Sigmoid colon (tissue), 6 donors: ENCODE measurements at regions not wholly inside any gene's neighbourhood (a gene's known extent, or its start where the extent isn't known, plus 50 kb on each side); places are given as distances from the start of the nearest gene placed in this dataset.

ENCODE experiments used
- DNase-seq: peaks from one replicate; pipeline ENCODE4 v3.0.0-alpha.2; 2019
- H3K27ac ChIP-seq, 4 donors: fragments of 200-600 bp; sonication (generic); one replicate each; pipeline ENCODE4 v1.5.1; 2016 to 2019; ENCODE audit warnings: mild to moderate bottlenecking in 1 of 4
- H3K27me3 ChIP-seq, 3 donors: fragments of 200-600 bp; sonication (generic); one replicate each; pipeline ENCODE4 v1.5.1; 2019; ENCODE audit warnings: mild to moderate bottlenecking in 1 of 3
- H3K36me3 ChIP-seq, 4 donors: fragments of 200-600 bp; sonication (generic); one replicate each; pipeline ENCODE4 v1.5.1; 2016 to 2019
- H3K4me1 ChIP-seq, 4 donors: fragments of 200-600 bp; sonication (generic); one replicate each; pipeline ENCODE4 v1.5.1; 2017 to 2019
- H3K4me3 ChIP-seq, 4 donors: fragments of 200-600 bp; sonication (generic); one replicate each; pipeline ENCODE4 v1.5.1; 2017 to 2019; ENCODE audit warnings: mild to moderate bottlenecking in 2 of 4, moderate library complexity in 1 of 4
- H3K9me3 ChIP-seq, 4 donors: fragments of 200-600 bp in 3 of 4; sonication (generic) in 3 of 4; one replicate each; pipeline versions ENCODE4 v1.5.1 to v1.6.1; 2013 to 2019
- CTCF ChIP-seq, 4 experiments: fragments of 450-650 bp in 3 of 4; fragments of 200-600 bp in 1 of 4; IDR thresholded peaks; one replicate each; pipeline ENCODE4 v1.5.1; 2016 to 2019; ENCODE audit warnings: antibody characterized with exemption in 4 of 4, mild to moderate bottlenecking in 3 of 4, moderate library complexity in 2 of 4
- EP300 ChIP-seq, 4 donors: sonication (generic); formaldehyde crosslinking; IDR thresholded peaks; one replicate each; pipeline ENCODE4 v1.6.1; 2017; ENCODE audit warnings: antibody characterized with exemption in 4 of 4
- POLR2A ChIP-seq, 2 donors: fragments of 450-650 bp; IDR thresholded peaks; one replicate each; pipeline ENCODE4 v1.6.1; 2016; ENCODE audit warnings: antibody characterized with exemption in 2 of 2, mild to moderate bottlenecking in 2 of 2, moderate library complexity in 2 of 2
- POLR2AphosphoS5 ChIP-seq, 4 donors: sonication (generic); formaldehyde crosslinking; IDR thresholded peaks; one replicate each; pipeline ENCODE4 v1.6.1; 2017; ENCODE audit warnings: antibody characterized with exemption in 4 of 4
- WGBS, 2 donors: extraction: QIAGEN DNeasy Blood & Tissue Kit; methylation state at CpG; one replicate each; pipeline ENCODE4 v1.1.7; 2013; 5-methylcytosine and 5-hydroxymethylcytosine counted together
- intact Hi-C: fragments of 100-400 bp; cut with DNase I; formaldehyde crosslinking; loops from one replicate; pipeline ENCODE4 v1.15.1; 2023
- donor health status: healthy with polysubstance abuse.
- donor health status: healthy.

GRCh38 chr7:46127814-46128213 is 206.7 kb upstream of the IGFBP3 start:
- no peaks in the 10 kb centered on the region for H3K36me3 ChIP-seq
- intact Hi-C loops, result no loop called here
- H3K4me3 ChIP-seq, result no peak overlapping the region
- WGBS, 2 donors, result 60 to 75% methylated on average over 2 of the region's 2 CpGs
- no peak for DNase-seq
- no peaks in the 10 kb centered on the region for H3K27me3 ChIP-seq
- H3K27ac ChIP-seq, result no peak overlapping the region
- H3K9me3 ChIP-seq, result no peaks in the 10 kb centered on the region
- H3K4me1 ChIP-seq, result no peaks in the 10 kb centered on the region
- TF ChIP-seq POLR2AphosphoS5 (IDR thresholded peaks at IDR 0.05) (no peak), EP300 (IDR thresholded peaks at IDR 0.05) (no peak), CTCF (IDR thresholded peaks at IDR 0.05) (no peak), POLR2A (IDR thresholded peaks at IDR 0.05) (no peak)

DNA sequence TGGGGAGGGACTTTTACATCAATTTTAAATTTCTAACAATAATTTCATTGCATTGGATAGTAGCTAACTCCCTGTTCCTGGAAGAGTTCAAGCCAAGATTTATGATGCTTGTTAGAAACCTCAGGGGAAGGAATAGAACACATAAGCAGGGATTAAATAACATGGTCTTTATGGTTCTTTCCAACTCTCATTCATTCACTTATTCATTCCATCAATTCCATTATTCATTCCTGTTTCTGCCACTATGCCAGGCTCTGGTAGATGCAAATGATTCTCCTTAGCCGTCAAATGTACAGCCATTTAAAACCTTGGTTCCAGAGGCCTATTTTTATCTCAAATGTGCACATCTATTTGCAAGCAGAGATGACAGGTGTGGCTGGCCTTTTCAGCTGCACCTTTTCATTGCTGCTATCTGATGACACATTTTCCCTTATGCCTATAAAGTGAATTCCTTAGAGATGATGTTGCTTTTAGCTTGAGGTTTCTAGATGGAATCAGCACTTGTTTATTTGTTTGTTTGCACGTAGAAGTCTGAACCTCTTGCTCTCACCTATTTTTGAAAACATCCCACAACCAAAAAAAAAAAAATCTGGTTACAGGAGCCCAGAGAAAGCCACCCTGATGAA is 205.7 kb upstream of the IGFBP3 start:
- WGBS, 2 donors, result 80 to 85% methylated on average over 2 of the region's 2 CpGs
- no peaks in the 10 kb centered on the region for H3K27me3 ChIP-seq
- no peaks in the 10 kb centered on the region for H3K4me1 ChIP-seq
- TF ChIP-seq POLR2A (IDR thresholded peaks at IDR 0.05) (no peak), EP300 (IDR thresholded peaks at IDR 0.05) (no peak), POLR2AphosphoS5 (IDR thresholded peaks at IDR 0.05) (no peak), CTCF (IDR thresholded peaks at IDR 0.05) (no peak)
- H3K9me3 ChIP-seq, result no peaks in the 10 kb centered on the region
- intact Hi-C loops, result no loop called here
- H3K36me3 ChIP-seq, result no peaks in the 10 kb centered on the region
- H3K4me3 ChIP-seq, result no peak overlapping the region
- no peak overlapping the region for H3K27ac ChIP-seq
- DNase-seq, result no peak

DNA sequence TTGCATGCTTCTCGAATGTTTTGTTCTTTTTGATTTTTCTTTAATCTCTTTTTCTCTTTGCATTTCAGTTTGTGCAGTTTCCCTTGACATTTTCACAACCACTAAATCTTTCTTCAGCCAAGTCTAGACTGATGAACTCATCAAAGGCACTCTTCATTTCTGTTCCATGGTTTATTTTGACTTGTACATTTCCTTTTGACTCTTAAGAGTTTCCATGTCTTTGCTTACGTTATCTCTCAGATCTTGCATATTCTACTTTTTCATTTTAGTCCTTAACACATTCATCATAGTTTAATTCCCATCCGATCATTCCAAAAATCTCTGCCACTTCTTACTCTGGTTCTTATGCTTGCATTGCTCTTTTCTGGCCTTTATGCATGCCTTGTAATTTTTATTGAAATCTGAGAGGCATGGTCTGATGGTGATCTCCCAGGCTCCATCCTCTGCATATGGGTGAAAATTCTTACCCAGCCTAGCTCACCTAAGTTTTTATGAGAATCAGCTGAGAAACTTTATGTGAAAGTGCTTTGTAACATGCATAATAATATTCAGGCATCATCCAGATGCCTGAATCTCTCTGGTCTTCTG is 202.8 kb upstream of the IGFBP3 start:
- WGBS, 2 donors, result 82 to 84% methylated on average over 3 of the region's 3 CpGs

DNA sequence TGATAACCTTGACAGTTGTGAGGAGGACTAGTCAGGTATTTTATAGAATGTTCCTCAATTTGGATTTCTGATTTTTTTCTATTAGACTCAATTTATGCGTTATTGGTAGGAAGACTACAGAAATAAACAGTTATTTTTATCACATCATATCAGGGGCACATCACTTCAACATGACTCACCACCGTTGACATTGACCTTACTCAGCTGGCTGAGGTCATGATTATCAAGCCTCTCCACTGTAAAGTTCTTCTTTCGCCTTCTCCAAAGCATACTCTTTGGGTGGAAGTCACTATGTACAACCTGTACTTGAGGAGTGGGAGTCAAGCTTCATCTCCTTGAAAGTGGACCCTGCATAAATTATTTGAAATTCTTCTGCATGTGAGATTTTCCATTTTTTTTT is 194.3 kb upstream of the IGFBP3 start:
- Histone ChIP-seq H3K27me3 (no peaks in the 10 kb centered on the region), H3K36me3 (no peaks in the 10 kb centered on the region), H3K27ac (no peak overlapping the region), H3K9me3 (no peaks in the 10 kb centered on the region), H3K4me1 (no peaks in the 10 kb centered on the region), H3K4me3 (no peak overlapping the region)
- WGBS, 2 donors, result 70% methylated on average over 3 of the region's 3 CpGs
- no peak for TF ChIP-seq CTCF (IDR thresholded peaks at IDR 0.05)
- TF ChIP-seq EP300 (IDR thresholded peaks at IDR 0.05), result no peak
- no peak for TF ChIP-seq POLR2AphosphoS5 (IDR thresholded peaks at IDR 0.05)
- no peak for TF ChIP-seq POLR2A (IDR thresholded peaks at IDR 0.05)
- DNase-seq, result no peak
- intact Hi-C loops, result no loop called here

More for the DNA sequence above, 202.8 kb upstream of the IGFBP3 start:
- Histone ChIP-seq H3K4me3 (no peak overlapping the region), H3K36me3 (no peaks in the 10 kb centered on the region), H3K27ac (no peak overlapping the region), H3K27me3 (no peaks in the 10 kb centered on the region), H3K4me1 (no peaks in the 10 kb centered on the region), H3K9me3 (no peaks in the 10 kb centered on the region)
- DNase-seq, result no peak
- no peak for TF ChIP-seq POLR2A (IDR thresholded peaks at IDR 0.05)
- intact Hi-C loops, result no loop called here

DNA sequence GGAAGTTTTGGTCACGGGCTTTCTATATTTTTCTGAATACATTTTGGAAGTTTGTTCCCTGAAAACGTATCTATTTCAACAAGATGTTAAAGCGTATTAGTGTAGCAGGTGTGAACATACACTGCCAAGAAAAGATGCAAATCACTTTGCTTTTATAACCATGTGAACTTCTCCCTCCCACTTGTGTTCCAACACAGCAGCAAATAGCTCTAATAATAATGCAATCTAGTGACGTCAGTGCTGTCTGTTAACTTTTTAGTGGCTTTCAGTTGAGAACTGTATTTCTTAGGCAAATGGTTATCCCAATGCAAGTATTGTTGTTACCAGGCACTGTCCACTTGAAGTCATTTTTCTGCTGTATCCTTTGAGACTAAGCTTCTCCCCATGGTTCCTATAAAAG is 188.4 kb upstream of the IGFBP3 start:
- intact Hi-C loops, result no loop called here
- Histone ChIP-seq H3K27ac (no peak overlapping the region), H3K36me3 (no peaks in the 10 kb centered on the region), H3K27me3 (no peaks in the 10 kb centered on the region), H3K9me3 (peaks cover 0 to 2% (median 0%) of the 10 kb centered on the region in 4 donors), H3K4me1 (no peaks in the 10 kb centered on the region), H3K4me3 (no peak overlapping the region)
- TF ChIP-seq CTCF (IDR thresholded peaks at IDR 0.05) (no peak), EP300 (IDR thresholded peaks at IDR 0.05) (no peak), POLR2A (IDR thresholded peaks at IDR 0.05) (no peak)
- 64 to 85% methylated on average over 4 of the region's 4 CpGs for WGBS, 2 donors
- DNase-seq, result no peak
